SW 1271 (cell line): ENCODE measurements at regions not wholly inside any gene's neighbourhood (a gene's known extent, or its start where the extent isn't known, plus 50 kb on each side); places are given as distances from the start of the nearest gene placed in this dataset.

ENCODE experiments used
- DNase-seq, 2 experiments: peaks; one replicate each; lab custom pipeline; 2025; lab: John Stamatoyannopoulos, UW

- no peak for DNase-seq
Measured at GRCh38 chr7:26049081-26049480, 102.9 kb upstream of the NFE2L3 start.

DNA sequence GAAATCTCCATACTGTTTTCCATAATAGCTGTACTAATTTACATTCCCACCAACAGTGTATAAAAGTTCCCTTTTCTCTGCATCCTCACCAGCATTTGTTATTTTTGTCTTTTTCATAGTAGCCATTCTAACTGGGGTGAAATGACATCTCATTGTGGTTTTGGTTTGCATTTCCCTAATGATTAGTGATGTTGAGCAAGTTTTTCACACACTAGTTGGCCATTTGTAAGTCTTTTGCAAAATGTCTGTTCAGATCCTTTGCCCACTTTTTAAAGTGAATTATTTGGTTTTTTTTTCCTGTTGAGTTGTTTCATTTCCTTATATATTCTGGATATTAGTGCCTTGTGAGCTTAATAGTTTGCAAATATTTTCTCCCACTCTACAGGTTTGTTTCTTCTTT lies 101.0 kb upstream of the NFE2L3 start:
- no peak for DNase-seq

DNA sequence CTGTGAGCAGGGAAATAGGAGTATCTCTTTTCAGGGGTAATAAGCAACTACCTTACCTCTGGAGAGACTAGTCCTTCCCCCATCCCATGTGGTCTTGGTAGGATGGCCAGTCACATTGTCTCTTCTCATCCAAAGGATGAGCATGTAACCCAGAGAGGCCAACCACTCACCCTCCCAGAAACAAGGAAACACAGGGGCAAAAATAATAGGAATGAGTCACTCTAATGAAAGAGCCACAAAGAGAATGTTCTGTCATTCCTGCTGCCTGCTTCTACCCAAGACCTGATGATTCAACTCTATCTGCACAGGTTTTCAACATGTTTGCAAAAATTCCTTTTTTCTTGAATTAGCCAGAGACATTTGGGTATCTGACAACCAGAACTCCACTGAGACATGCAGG lies 99.3 kb upstream of the NFE2L3 start:
- no peak for DNase-seq

GRCh38 chr7:26054386-26054785 lies 97.6 kb upstream of the NFE2L3 start:
- no peak for DNase-seq

DNA sequence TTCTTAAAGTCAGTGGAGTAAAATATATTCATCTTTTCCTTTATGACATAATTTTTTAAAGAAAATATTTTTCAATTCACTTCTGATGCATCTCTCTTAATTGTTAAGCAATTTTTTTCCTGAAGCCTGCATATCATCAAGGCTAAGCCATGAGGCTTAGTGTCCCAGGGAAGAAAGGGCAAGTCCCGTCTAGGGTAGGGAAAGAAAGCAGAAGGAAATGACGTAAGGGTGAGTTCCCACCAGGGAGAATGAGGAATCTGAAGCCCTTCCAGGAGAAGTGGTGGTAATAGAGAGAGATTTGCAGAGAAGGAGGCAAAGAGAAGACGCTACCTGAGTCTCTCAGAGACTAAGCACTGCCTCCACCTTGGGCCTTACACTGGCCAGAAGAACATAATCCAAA lies 96.8 kb upstream of the NFE2L3 start:
- no peak for DNase-seq

- no peak for DNase-seq
Measured at GRCh38 chr7:26060733-26061677, 91.0 kb upstream of the NFE2L3 start.

GRCh38 chr7:26061678-26062603 lies 90.1 kb upstream of the NFE2L3 start:
- peak; percentile 3 to 52 for DNase-seq

GRCh38 chr7:26065652-26066051 lies 86.3 kb upstream of the NFE2L3 start:
- DNase-seq: no peak

DNA sequence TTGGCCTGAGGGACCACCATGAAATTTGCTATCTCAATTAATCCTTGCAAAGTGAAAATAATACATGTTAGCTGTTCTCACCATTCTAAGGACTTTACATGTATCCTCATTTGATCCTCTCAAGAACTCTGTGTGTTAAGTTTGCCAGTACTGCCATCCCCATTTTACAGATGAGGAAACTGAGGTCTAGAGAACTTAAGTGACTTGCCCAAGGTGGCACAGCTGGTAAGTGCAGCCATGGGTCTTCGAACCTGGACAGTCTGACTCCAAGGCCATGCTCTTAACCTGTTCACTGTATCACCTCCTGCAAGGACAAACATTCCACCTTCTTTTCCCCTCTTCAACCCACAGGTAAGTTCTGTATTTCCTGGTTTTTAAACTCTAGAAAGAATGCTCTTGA lies 85.3 kb upstream of the NFE2L3 start:
- DNase-seq: no peak

GRCh38 chr7:26070290-26070689 lies 81.7 kb upstream of the NFE2L3 start:
- DNase-seq: no peak

- no peak for DNase-seq
Measured at GRCh38 chr7:26071622-26072456, 80.2 kb upstream of the NFE2L3 start.

- DNase-seq: no peak
Measured at GRCh38 chr7:26073041-26073440, 79.0 kb upstream of the NFE2L3 start.

- no peak for DNase-seq
Measured at GRCh38 chr7:26074919-26075318, 77.1 kb upstream of the NFE2L3 start.

- no peak for DNase-seq
Measured at GRCh38 chr7:26076691-26077090, 75.3 kb upstream of the NFE2L3 start.

DNA sequence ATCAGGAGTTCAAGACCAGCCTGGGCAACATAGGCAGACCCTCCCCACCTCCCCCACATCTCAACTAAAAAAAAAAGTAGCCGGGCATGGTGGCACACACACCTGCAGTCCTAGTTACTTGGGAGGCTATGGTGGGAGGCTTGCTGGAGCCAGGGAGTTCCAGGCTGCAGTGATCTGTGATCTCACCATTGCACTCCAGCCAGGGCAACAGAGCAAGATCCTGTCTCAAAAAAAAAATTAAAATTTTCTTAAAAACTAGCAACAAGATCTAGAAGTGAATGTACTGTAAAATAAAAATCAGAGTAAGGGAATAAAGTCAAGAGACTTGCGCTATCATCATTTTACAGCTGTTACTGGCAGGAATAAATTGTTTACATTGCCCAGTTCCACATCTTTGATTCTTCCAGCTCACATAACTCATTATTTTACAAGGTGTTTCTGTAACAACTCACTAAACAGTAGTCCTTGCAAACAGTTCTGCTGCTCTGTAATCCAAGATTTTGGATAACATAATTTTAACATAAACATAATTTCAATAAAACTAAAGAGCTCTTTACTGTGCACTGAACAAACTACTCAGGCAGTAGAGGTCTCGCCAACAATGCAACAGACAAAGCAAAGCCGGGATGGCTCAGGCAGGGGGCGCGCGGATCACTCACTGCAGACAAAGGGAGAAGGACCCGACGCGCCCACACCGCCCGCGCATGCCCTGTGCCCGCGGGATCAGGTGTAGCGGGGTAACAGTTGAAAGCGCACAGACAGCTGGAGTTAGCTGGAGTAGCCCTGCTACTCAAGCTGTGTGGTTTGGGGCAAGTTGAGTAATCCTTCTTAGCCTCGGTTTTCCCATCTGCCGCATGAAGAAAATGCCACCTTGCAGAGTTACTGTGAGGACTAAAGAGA lies 73.3 kb upstream of the NFE2L3 start:
- no peak for DNase-seq

- DNase-seq: no peak
Measured at GRCh38 chr7:26081638-26082037, 70.4 kb upstream of the NFE2L3 start.

GRCh38 chr7:26083113-26083512 lies 68.9 kb upstream of the NFE2L3 start:
- DNase-seq: no peak

DNA sequence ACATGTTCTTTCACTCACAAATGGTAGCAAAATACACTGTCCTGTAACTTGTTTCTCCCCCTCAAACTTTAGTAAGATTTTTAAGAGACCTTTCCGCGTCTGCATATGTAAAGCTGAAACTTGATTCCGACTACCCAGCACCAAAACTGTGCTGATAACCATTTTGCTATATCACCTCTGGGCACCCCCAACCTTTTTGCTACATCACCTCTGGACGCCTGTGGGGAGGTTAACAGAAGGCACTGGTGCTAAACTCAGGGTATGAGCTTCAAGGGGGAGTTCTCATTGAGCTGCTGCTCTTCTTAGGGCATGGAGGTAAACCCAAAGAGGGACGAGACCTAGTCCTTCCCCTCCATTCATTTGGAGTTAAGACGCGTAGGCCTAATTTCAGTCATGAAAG lies 67.6 kb upstream of the NFE2L3 start:
- DNase-seq: no peak

GRCh38 chr7:26085771-26086170 lies 66.2 kb upstream of the NFE2L3 start:
- DNase-seq: no peak

DNA sequence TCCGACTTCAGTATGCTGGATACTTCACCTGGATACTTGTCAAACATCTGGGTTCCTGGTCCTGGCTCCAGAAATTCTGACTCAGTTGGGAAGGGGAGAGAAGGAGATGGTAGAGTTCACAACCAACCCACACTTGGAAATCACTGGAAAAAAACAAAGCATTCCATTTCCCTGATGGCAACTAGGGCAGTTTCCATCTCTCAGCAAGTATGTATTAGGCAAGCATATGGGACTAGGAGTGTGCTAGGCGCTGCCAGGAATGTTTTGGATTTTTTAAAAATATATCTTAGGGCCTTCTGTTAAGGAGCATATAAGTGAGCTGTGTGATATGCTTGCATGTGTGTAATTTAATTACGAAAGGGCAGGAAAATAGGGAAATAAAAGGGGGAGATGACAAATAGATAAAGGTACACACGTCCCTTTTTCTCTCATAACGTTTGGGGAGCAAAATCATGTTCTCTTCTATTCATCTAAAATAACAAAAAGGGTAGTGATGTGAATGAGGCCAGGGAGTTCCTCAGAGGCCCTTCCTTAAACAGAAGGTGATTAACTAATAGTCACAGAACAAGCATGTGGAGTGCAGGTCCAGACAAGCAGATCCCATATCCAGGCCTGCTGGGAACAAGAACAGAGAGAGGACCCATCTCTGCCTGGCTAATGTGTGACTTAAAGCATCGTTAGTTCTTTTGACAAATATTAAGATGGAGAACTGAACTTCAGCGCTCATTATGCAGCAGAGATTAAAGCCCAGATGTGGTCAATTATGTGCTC lies 64.5 kb upstream of the NFE2L3 start:
- DNase-seq: no peak
